HG03196 (cell line): ENCODE measurements at regions not wholly inside any gene's neighbourhood (a gene's known extent, or its start where the extent isn't known, plus 50 kb on each side); places are given as distances from the start of the nearest gene placed in this dataset.
"Not testable (repeated sequence)": the region's sequence is repeated elsewhere in the genome, so short reads cannot be mapped to it uniquely, and the experiment has no call there.

Source experiments
- ATAC-seq: cut with Tn5 transposase; IDR thresholded peaks from one replicate; pipeline ENCODE4 v1.9.1; 2021; ENCODE audit not compliant: unreplicated experiment

DNA sequence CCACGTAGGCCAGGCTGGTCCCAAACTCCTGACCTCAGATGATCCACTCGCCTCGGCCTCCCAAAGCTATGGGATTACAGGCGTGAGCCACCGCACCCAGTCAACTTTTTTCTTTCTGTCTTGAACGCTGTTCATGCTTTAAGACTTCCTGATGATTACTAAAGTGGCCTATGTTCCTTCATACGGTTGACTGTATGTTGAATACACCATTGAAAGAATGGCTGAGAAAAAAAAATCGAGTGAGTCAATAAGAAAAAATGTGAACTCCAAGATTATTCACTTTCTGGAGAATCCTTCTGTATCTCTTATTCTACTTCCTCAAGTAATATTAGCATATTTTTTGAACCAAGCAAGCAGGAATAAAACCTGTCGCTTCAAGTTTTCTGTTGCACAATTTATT is 955.0 kb downstream of the GATA3 start:
- ATAC-seq, result no peak

GRCh38 chr10:9010093-9010492 is 955.6 kb downstream of the GATA3 start:
- ATAC-seq, result no peak

DNA sequence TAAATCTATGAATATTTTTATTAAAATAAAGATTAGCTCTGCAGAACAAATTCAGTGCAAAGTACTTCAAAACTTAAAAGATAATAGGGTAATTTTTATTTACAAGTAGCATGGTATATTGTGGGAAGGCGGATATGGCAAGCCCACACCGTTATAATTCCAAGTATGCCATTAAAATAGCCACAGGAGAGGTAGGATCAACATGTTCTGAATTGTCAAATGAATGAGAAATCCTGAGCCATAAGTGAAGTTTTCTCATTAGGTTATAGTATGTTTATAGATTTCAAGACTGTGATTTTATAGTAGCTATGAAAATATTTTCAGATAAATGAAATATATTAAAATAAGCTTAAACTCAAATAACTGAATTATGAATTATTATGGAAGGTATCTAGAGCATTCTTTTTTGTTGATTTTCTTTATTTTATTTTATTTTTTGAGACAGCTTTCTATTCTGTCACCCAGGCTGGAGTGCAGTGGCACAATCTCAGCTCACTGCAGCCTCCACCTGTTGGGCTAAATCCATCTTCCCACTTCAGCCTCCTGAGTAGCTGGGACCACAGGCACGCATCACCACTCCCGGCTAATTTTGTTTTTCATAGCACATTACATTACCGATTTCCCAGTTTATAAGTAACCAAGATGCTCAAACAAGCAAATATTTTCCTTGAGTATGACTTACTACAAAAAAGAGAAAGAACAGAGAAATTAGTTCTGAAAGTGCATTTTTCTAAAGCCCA is 956.6 kb downstream of the GATA3 start:
- no peak for ATAC-seq

GRCh38 chr10:9012312-9012711 is 957.8 kb downstream of the GATA3 start:
- ATAC-seq, result no peak

DNA sequence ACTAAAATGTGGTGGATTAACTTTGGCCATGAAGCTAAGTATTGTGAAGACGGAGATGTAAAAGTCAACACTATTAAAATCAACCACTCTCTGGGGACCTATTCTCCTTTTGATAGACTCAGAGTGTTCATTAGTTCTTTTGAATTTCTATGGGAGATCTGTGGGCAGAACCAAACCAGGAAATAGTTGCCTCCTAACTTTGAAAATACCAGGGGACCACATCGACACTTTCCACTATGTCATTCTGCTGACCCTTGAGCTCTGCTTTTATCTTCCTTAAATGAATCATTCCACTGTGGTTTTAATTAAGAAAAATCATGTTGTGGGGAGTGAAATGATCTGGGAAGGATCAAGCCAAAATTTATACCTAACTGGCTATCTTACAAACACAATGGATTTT is 960.5 kb downstream of the GATA3 start:
- no peak for ATAC-seq

- ATAC-seq, result no peak
Observed at GRCh38 chr10:9015447-9015846, 961.0 kb downstream of the GATA3 start.

GRCh38 chr10:9016930-9017329 is 962.4 kb downstream of the GATA3 start:
- ATAC-seq, result no peak

DNA sequence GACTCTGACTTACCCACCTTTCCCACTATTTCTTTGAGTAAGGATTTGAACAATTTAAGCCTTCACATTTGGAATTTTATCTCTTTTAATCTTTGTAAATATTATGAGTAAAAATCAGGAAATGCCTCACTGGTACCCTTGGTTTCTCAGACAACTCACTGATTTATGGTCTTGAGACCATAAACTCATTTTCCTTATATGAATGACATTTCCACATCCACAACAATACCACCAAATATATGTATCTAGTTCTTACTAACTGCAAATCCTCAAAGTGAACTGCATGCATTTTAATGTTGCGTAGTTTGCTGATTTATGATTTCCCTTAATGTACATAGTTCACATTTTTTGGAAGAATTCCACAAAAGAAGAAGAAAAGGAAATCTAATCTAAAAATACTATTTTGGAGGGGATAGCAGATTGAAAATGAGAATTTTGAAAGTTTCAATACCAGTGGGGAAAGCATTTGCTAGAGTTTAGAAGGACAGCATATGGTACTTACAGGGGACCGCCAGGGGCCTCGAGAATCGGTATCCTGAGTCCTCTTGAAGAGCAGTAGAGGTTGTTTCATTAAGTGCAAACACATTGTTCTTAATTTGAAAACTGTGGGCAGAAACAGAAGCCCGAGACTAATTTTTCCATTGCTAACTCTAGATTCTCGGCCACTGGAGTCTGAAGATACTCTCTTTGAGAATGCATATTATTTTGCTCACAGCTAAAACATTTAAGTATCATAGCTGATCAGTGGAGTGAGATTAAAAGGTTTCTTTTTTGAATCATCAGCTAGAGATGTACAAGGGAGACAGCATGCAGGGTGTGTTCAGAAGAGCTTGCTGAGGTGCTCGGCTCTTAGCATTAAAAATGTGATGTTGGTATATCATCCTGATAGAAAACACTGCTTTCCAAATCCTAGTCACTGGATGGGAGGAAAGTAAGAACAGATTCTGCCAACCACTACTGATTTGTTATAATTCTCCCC is 964.0 kb downstream of the GATA3 start:
- no peak for ATAC-seq

GRCh38 chr10:9023206-9023605 is 968.7 kb downstream of the GATA3 start:
- no peak for ATAC-seq

- ATAC-seq, result no peak
Observed at GRCh38 chr10:9024210-9024609, 969.7 kb downstream of the GATA3 start.

DNA sequence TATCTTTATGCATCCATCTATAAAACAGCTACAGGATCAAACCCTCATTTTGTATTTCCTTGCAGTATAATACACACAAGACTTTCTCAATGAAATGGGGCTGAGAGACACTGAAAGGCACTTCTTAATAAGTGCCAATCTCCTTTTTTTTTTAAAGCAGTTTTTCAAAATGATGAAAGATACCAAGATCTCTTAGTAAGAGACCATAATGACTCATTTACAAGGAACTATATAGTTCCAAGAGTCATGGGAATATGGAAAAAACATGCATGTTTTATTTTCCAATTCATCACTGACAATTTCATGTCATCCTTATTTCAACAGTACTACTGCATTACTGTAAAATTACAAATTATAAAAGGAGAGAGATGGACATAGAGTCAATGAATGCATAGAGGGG is 973.7 kb downstream of the GATA3 start:
- no peak for ATAC-seq

GRCh38 chr10:9035355-9035754 is 980.9 kb downstream of the GATA3 start:
- ATAC-seq, result no peak

- no peak for ATAC-seq
Observed at GRCh38 chr10:9036711-9037204, 982.3 kb downstream of the GATA3 start.

DNA sequence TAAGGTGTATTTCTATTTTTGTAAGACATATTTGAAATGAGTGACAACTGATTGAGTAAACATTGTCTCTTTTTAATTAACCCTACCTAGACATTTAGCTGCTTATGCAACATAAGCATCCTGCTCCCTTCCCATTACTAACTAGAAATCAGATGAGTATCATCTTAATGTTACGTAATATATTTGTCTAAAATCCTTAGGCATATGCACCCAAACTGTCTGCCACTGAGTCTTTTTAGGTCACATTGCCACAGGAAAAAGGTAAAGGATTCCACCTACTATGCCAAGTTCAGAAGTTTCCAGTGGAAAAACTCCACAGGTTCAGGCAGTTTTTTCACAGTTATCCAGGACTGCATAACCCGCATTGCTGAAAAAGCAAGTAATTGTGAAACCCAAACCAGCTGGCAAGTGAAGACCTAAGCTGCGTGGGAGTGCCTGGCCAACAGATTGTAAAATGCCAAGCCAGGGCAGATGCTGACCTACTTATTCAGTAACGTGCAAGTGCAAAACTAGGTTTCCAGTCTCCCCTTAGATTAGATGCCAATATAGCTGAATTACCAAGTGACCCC is 983.7 kb downstream of the GATA3 start:
- no peak for ATAC-seq

DNA sequence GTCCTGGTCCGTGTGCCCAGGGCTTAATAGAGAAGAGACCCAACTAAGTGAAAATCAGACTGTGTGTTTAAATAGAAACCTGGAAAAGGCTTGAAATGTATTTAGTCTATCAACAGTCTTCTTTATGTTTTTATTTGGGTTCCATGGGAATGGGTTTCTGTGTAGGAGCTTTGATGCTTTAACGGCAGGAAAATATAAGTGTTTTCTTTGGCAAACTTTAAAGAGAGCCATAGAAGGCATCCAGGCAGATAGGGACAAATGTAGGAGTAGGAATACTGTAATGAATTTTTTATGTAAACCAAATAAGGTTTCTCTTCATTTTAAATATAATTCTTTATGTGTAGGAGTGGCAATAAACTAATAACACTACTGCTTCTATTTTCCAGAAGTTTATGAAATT is 989.0 kb downstream of the GATA3 start:
- ATAC-seq, result no peak

- ATAC-seq, result no peak
Observed at GRCh38 chr10:9045311-9045710, 990.8 kb downstream of the GATA3 start.

DNA sequence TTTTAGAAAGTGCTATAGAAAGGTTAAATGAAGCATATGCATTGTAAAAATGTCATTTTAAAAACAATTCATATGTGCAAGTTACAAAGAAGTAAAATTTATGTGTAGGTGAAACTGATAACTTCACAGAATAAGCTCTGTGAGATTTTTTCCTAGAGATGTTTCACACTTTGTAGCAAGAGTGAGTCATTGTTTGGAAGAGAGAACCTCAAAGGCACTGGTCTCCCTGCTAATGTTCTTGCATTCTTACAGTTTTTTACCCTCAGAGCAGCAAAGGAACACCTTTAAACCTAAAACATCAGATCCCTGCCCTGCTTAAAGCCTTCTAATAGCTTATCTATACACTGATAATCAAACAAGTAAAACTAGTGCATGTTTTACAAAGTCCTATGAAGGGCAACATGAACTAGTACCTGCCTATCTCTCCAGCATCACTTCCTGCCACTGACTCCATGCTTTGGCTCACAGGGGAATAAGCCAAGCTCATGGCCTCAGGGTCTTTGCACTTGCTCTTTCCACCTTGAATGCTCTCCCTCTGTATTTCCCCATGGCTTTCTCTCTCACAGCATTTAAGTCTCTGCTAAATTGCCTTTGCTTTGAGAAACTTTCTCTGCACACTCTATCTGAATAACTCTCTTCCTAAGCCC is 997.0 kb downstream of the GATA3 start:
- ATAC-seq, result no peak

DNA sequence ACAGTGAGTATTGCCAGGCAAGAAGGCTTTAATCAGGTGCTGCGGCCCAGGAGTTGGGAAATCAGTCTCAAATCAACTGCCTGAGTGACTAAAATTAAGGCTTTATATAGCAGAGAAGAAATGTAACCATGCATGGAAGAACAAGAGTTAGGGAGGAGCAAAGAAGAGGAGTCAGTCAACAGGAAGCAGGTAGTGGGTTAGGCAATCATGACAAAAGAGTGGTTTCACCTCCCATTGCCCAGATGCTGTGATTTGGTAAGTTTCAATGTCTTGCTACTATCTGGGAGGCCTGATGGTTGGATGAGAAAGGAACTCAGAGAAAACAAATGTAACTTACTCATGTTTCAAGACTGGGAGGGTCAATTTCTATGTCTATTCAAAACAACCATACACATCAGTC is 998.3 kb downstream of the GATA3 start:
- ATAC-seq, result no peak

DNA sequence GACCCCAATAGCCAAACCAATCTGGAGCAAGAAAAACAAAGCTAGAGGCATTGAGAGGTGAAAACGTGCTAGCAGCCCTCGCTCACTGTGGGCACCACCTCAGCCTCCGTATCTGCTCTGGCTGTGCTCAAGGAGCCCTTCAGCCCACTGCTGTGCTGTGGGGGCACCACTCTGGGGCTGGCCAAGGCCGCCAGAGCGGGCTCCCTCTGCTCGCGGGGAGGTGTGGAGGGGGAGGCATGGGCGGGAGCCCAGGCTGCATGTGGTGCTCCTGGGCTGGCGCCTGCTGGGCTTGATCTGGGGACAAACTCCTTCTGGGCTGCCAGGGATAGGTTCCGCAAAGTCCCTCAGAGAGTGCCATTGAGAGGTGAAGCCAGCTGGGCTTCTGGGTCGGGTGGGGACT is 1002.0 kb downstream of the GATA3 start:
- no peak for ATAC-seq

GRCh38 chr10:9057293-9057692 is 1002.8 kb downstream of the GATA3 start:
- ATAC-seq, result not testable (repeated sequence)

GRCh38 chr10:9060314-9060713 is 1005.8 kb downstream of the GATA3 start:
- ATAC-seq, result no peak
